HG03558 (cell line): ENCODE measurements at regions not wholly inside any gene's neighbourhood (a gene's known extent, or its start where the extent isn't known, plus 50 kb on each side); places are given as distances from the start of the nearest gene placed in this dataset.

Experiments used
- ATAC-seq: cut with Tn5 transposase; IDR thresholded peaks from one replicate; pipeline ENCODE4 v1.9.1; 2021; ENCODE audit warnings: moderate number of reproducible peaks; ENCODE audit not compliant: unreplicated experiment; ENCODE audit errors: extremely low read depth

DNA sequence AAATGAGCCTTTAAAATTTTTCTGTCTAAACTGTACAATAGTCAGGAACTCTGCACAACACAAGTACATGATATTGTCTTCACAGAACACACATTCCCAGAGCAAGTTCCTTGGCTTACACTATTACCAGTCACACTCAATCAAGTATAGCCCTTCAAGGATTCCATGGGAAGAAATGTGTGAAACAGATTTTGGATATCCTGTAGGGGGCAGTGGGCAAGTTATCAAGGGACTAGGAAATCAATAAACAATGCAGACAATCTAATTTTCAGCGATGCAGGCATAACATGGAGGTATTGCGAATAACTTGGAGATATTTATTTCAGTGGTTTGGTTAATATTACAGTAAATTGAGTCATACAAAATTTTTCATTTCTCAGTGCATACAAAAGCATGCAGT lies 1171.5 kb upstream of the NUDT12 start:
- ATAC-seq: no peak

- no peak for ATAC-seq
Measured at GRCh38 chr5:104733063-104733669, 1170.6 kb upstream of the NUDT12 start.

DNA sequence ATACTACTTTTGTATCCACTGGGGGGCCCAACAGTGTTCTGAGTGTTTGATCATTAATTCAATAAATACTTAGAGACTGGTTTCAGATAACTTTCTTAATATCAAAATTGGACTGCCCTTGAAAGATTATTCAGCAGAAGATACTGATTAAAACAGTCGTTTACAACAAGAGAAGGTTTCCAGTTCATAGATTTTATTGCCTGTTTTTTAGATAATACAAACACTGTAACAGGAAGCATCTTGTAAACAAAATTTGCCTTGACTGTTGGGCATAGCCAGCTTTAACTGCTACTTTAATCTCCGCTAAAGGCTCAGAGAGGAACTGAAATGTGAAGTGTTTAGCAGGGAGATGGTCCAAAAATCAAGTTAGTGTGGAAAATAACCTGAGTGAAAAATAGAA lies 1168.7 kb upstream of the NUDT12 start:
- no peak for ATAC-seq

DNA sequence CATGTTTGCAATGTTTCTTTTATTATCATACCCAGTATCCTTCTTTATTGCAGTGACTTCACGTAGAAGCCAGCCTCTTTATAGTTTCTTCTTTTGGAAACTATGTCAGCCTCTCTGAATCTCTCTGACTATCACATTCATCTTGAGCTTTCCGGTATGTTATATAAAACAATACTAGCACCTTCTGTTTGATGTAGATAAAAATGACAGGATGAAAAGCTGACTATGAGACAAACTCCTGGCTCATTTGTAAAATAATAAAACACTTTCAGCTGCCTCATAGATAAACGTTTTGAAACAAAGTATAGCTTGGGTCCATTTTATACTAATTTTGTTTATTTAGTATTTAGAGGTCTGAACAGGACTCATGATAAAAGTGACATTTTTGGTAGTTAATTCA lies 1145.4 kb upstream of the NUDT12 start:
- no peak for ATAC-seq

GRCh38 chr5:104706600-104706999 lies 1144.0 kb upstream of the NUDT12 start:
- ATAC-seq: no peak

GRCh38 chr5:104702212-104702611 lies 1139.6 kb upstream of the NUDT12 start:
- no peak for ATAC-seq

GRCh38 chr5:104699438-104699837 lies 1136.8 kb upstream of the NUDT12 start:
- ATAC-seq: no peak

GRCh38 chr5:104661256-104661655 lies 1098.7 kb upstream of the NUDT12 start:
- ATAC-seq: no peak

GRCh38 chr5:104659497-104659896 lies 1096.9 kb upstream of the NUDT12 start:
- no peak for ATAC-seq

GRCh38 chr5:104652271-104652861 lies 1089.8 kb upstream of the NUDT12 start:
- ATAC-seq: no peak

DNA sequence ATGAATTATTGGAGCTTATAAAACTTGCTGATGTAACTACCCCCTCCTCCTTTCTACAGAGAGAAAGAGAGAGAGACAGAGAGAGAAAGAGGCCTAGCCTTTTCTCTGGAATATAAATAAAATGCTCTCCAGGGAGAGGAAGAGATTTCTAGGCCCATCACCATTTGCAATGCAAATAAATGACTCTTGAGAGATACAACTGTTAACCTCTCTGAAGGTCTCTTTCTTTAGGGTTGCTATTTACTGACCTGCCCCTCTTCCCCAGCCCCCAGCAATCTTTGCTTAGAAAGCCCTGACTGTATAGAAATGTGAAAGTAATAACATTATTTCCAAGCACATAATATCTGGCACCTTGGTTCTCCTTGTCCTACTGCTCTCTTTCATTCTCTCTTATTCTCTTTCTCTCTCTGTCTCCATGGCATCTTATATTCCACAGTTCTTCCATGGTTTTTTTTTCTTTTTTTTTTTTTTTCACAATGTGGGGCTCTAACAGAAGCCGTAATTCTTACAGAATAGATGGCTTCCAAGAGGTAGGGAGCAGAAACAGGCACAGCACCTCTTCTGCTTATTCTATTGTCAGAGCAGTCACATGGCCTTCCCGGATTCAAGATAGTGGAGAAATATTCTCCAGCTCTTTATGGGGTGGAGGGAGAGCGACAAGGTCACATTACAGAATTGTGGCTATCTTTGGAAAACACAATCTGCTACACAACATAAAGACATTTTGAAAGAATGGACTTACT lies 1087.9 kb upstream of the NUDT12 start:
- ATAC-seq: no peak

DNA sequence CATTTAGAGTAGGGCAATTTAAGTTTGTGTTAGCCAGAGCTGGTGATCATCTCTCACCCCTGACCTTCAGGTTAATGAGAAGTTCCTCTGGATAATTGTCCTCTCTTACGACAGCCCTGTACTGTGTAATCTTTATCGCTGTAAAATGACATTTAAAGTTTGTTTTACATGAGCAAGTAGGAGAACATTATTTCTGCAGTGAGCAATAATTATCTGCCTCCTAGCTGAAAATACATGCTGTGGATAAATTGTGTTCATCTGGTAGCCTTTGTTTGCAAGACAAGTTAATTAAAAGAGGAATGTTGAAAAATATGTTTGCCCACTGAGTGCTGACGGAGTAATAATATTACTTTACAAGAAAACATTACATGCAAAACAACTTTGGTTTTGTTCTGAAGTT lies 1083.8 kb upstream of the NUDT12 start:
- no peak for ATAC-seq

- no peak for ATAC-seq
Measured at GRCh38 chr5:104643320-104643719, 1080.7 kb upstream of the NUDT12 start.

DNA sequence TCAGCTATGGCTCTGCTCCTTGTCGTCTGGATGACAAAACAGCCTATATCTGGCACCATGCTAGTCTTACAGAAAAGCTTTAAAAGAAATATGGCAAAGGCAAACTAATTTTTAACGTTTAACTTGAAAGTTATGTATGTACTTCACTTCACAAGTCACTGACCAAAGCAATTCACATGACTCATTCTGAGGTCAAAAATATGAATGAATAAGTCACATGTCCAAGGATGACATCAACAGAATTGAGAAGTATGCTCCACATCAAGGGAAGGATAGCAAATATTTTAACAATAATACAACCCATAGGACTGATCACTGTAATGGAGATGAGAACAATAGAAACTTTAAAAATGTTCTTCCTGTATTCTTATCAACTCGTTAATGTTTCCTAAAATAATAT lies 1072.6 kb upstream of the NUDT12 start:
- ATAC-seq: no peak

DNA sequence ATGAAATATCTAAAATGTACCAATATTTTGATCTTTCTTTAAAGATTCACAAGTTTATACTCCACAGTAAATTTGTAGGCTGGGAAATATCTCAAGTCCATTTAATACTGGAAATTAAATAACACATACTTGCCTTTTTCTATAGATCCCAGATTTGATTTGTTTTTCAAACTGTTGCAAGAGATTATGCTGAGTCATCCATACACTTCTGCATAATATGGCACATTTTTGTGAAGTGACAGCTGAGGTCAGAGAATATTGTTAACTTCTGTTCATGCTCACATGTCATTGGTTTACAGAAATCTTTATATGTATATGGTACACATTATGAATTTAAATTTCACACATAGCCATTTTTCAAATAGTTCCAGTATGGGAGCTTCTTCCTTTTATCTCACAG lies 1066.3 kb upstream of the NUDT12 start:
- no peak for ATAC-seq

DNA sequence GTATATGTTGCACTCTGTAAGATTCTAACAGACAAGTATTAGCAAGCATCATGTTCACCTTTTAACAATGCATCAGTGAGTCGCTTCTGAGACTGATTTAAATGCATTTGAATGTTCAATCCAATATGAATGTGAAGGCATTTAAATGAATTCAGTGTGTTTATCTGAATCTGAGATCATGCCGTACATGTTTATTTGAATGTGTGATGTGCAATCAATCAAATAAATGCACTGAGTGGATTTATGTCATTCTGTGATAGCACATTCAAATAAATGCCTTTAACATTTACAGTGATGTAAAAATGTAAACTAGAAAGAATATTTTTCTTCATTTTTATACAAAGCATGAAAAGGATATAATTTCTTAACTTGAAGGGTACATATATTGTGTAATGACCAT lies 1063.5 kb upstream of the NUDT12 start:
- ATAC-seq: no peak

- ATAC-seq: no peak
Measured at GRCh38 chr5:104612005-104612404, 1049.4 kb upstream of the NUDT12 start.

DNA sequence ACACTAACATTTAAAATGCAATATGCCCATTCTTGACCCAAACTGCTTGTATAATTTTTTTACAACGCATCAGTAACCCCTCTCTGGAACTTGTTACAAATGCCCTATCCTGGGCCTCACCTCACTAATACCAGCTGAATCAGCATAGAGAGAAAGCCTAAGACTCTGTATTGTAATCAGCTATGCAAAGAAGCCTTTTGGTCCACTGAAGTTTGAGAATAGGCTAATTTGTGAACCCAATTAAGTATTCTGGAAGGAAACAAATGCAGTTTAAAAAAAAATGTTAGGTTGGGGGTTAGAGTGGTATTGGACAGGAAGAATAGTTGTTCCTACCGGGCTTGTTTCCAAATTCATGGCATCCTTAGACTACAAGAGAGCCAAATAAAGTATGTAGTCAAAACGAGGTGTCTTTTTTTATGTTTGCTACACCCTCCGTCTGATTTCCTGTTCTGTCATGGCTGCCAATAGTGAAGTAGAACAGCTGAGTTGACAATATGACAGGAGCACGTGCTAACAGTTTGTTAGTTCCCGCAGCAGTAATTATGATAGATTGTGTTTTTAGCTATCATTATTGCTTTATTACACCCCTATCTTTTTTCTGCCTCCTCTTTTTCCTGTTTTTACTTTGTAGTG lies 1048.7 kb upstream of the NUDT12 start:
- no peak for ATAC-seq

DNA sequence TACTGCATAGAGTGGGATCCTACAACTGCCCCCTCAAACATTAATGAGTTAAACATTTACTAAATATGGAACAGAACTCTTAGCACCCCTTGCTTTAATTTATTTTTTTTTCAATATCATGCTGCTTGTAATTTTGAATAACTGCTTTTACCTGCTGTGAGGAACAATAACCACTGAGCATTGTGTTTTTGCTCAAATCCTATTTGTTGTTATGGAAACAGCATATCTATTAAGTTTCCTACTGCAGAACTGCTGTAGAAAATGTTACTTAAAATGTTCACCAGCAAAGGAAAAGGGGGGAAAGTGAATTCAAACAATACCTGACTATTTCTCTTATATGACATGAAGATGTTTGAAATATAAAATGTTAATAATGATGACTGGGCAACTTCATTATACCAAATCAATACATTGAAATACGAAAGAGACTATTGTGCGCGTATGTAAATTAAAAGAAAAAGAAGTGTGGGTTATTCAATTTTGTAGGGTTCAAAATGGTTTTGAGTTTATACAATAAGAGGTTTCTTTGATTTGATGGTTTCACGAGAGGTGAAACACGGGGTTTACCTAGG lies 1043.8 kb upstream of the NUDT12 start:
- ATAC-seq: no peak

DNA sequence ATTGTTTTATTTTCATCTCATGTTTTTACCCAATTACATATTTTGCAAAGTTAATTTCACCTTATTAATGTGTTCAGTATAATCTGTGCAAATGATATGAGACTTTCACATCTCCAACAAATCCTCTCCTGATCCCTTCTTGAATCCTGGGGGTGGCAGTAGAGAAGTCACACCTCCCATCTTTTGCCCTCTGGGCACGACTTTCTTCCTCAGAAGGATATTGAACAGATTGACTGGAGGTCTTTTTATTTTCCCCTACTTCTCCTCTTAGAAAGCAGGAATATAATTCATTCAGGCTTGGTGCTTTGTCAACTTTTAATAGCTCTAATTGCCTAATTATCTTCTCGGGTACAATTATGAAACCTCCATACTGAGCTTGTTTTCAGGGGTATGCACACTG lies 1037.1 kb upstream of the NUDT12 start:
- ATAC-seq: no peak

DNA sequence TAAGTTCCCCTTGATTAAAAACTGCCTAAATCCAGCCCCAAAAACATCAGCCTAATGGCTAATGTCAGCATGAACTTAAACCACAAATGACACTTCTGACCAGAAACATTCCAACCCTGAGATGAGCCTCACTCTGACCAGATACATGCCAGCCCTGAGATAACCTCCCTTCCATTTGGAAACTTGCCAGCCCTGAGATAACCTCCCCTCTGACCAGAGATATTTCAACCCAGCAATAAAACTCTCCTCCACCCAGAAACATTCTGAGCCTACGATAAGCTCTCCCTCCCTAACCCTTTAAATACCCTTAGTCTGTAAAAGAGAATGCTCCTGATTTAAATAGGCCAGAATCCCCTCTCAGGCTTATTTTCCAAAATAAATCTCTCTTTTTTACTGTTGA lies 1035.7 kb upstream of the NUDT12 start:
- no peak for ATAC-seq
